ENCODE measurements at regions not wholly inside any gene's neighbourhood (a gene's known extent, or its start where the extent isn't known, plus 50 kb on each side); places are given as distances from the start of the nearest gene placed in this dataset.

GRCh38 chr5:42930934-42931333 lies 109.2 kb downstream of the ANXA2R start:
- Mint-ChIP-seq H3K27ac (no peak overlapping the region), H3K4me3 (no peak overlapping the region)

GRCh38 chr5:42929871-42930270 lies 110.2 kb downstream of the ANXA2R start:
- no peak overlapping the region for H3K4me3 Mint-ChIP-seq
- no peaks in the 10 kb centered on the region for H3K4me1 Mint-ChIP-seq (ENCODE audit: low read depth)
- no peak overlapping the region for H3K27ac Mint-ChIP-seq
- H3K9me3 Mint-ChIP-seq: peaks cover 12% of the 10 kb centered on the region
- H3K27me3 Mint-ChIP-seq (ENCODE audit: low read depth): peaks cover 27% of the 10 kb centered on the region
- H3K36me3 Mint-ChIP-seq (ENCODE audit: low read depth): peaks cover 2% of the 10 kb centered on the region

More at GRCh38 chr5:42930934-42931333, 109.2 kb downstream of the ANXA2R start:
- peaks cover 31% of the 10 kb centered on the region for H3K27me3 Mint-ChIP-seq (ENCODE audit: low read depth)
- peaks cover 2% of the 10 kb centered on the region for H3K36me3 Mint-ChIP-seq (ENCODE audit: low read depth)
- H3K9me3 Mint-ChIP-seq: peaks cover 12% of the 10 kb centered on the region
- H3K4me1 Mint-ChIP-seq (ENCODE audit: low read depth): no peaks in the 10 kb centered on the region

GRCh38 chr5:42927730-42928129 lies 112.4 kb downstream of the ANXA2R start:
- no peaks in the 10 kb centered on the region for H3K4me1 Mint-ChIP-seq (ENCODE audit: low read depth)
- peaks cover 6% of the 10 kb centered on the region for H3K9me3 Mint-ChIP-seq
- H3K4me3 Mint-ChIP-seq: no peak overlapping the region
- H3K36me3 Mint-ChIP-seq (ENCODE audit: low read depth): no peaks in the 10 kb centered on the region
- H3K27me3 Mint-ChIP-seq (ENCODE audit: low read depth): peaks cover 12% of the 10 kb centered on the region
- H3K27ac Mint-ChIP-seq: no peak overlapping the region

- peaks cover 7% of the 10 kb centered on the region for H3K27me3 Mint-ChIP-seq (ENCODE audit: low read depth)
- no peak overlapping the region for H3K27ac Mint-ChIP-seq
- H3K4me1 Mint-ChIP-seq (ENCODE audit: low read depth): no peaks in the 10 kb centered on the region
- no peaks in the 10 kb centered on the region for H3K36me3 Mint-ChIP-seq (ENCODE audit: low read depth)
- no peak overlapping the region for H3K4me3 Mint-ChIP-seq
- no peaks in the 10 kb centered on the region for H3K9me3 Mint-ChIP-seq
Observed at GRCh38 chr5:42924686-42925085, 113.0 kb upstream of the SELENOP start.

- no peaks in the 10 kb centered on the region for H3K4me1 Mint-ChIP-seq (ENCODE audit: low read depth)
- no peak overlapping the region for H3K4me3 Mint-ChIP-seq
- H3K27me3 Mint-ChIP-seq (ENCODE audit: low read depth): peaks cover 7% of the 10 kb centered on the region
- H3K9me3 Mint-ChIP-seq: no peaks in the 10 kb centered on the region
- H3K27ac Mint-ChIP-seq: no peak overlapping the region
- no peaks in the 10 kb centered on the region for H3K36me3 Mint-ChIP-seq (ENCODE audit: low read depth)
Observed at GRCh38 chr5:42924226-42924625, 112.5 kb upstream of the SELENOP start.

GRCh38 chr5:42923710-42924109 lies 112.0 kb upstream of the SELENOP start:
- H3K4me3 Mint-ChIP-seq: no peak overlapping the region
- H3K9me3 Mint-ChIP-seq: no peaks in the 10 kb centered on the region
- H3K27me3 Mint-ChIP-seq (ENCODE audit: low read depth): peaks cover 7% of the 10 kb centered on the region
- H3K4me1 Mint-ChIP-seq (ENCODE audit: low read depth): no peaks in the 10 kb centered on the region
- H3K36me3 Mint-ChIP-seq (ENCODE audit: low read depth): no peaks in the 10 kb centered on the region
- no peak overlapping the region for H3K27ac Mint-ChIP-seq

- no peaks in the 10 kb centered on the region for H3K9me3 Mint-ChIP-seq
- no peaks in the 10 kb centered on the region for H3K4me1 Mint-ChIP-seq (ENCODE audit: low read depth)
- peaks cover 7% of the 10 kb centered on the region for H3K27me3 Mint-ChIP-seq (ENCODE audit: low read depth)
- H3K4me3 Mint-ChIP-seq: no peak overlapping the region
- no peak overlapping the region for H3K27ac Mint-ChIP-seq
- H3K36me3 Mint-ChIP-seq (ENCODE audit: low read depth): no peaks in the 10 kb centered on the region
Observed at GRCh38 chr5:42919600-42919999, 107.9 kb upstream of the SELENOP start.

GRCh38 chr5:42915306-42915866 lies 103.7 kb upstream of the SELENOP start:
- Mint-ChIP-seq H3K36me3 (ENCODE audit: low read depth) (no peaks in the 10 kb centered on the region), H3K27me3 (ENCODE audit: low read depth) (no peaks in the 10 kb centered on the region), H3K27ac (no peak overlapping the region), H3K9me3 (no peaks in the 10 kb centered on the region), H3K4me1 (ENCODE audit: low read depth) (no peaks in the 10 kb centered on the region), H3K4me3 (no peak overlapping the region)

- no peaks in the 10 kb centered on the region for H3K36me3 Mint-ChIP-seq (ENCODE audit: low read depth)
- no peak overlapping the region for H3K4me3 Mint-ChIP-seq
- H3K27me3 Mint-ChIP-seq (ENCODE audit: low read depth): peaks cover 11% of the 10 kb centered on the region
- no peak overlapping the region for H3K27ac Mint-ChIP-seq
- no peaks in the 10 kb centered on the region for H3K9me3 Mint-ChIP-seq
- H3K4me1 Mint-ChIP-seq (ENCODE audit: low read depth): peaks cover 13% of the 10 kb centered on the region
Observed at GRCh38 chr5:42912184-42912798, 100.6 kb upstream of the SELENOP start.

GRCh38 chr5:42908509-42909488 lies 97.1 kb upstream of the SELENOP start:
- peaks cover 13% of the 10 kb centered on the region for H3K4me1 Mint-ChIP-seq (ENCODE audit: low read depth)
- no peaks in the 10 kb centered on the region for H3K36me3 Mint-ChIP-seq (ENCODE audit: low read depth)
- peak overlapping the region; percentile 67 for H3K27ac Mint-ChIP-seq
- peaks cover 35% of the 10 kb centered on the region for H3K27me3 Mint-ChIP-seq (ENCODE audit: low read depth)
- H3K4me3 Mint-ChIP-seq: peak overlapping the region; percentile 90
- no peaks in the 10 kb centered on the region for H3K9me3 Mint-ChIP-seq

GRCh38 chr5:42908086-42908485 lies 96.4 kb upstream of the SELENOP start:
- no peak overlapping the region for H3K27ac Mint-ChIP-seq
- peak overlapping the region; percentile 90 for H3K4me3 Mint-ChIP-seq
- peaks cover 13% of the 10 kb centered on the region for H3K4me1 Mint-ChIP-seq (ENCODE audit: low read depth)
- peaks cover 36% of the 10 kb centered on the region for H3K27me3 Mint-ChIP-seq (ENCODE audit: low read depth)
- H3K36me3 Mint-ChIP-seq (ENCODE audit: low read depth): no peaks in the 10 kb centered on the region
- H3K9me3 Mint-ChIP-seq: no peaks in the 10 kb centered on the region

GRCh38 chr5:42905827-42906226 lies 94.1 kb upstream of the SELENOP start:
- Mint-ChIP-seq H3K4me3 (no peak overlapping the region), H3K27me3 (ENCODE audit: low read depth) (peaks cover 39% of the 10 kb centered on the region), H3K4me1 (ENCODE audit: low read depth) (peaks cover 13% of the 10 kb centered on the region), H3K27ac (no peak overlapping the region), H3K36me3 (ENCODE audit: low read depth) (no peaks in the 10 kb centered on the region), H3K9me3 (no peaks in the 10 kb centered on the region)

GRCh38 chr5:42900734-42901133 lies 89.0 kb upstream of the SELENOP start:
- Mint-ChIP-seq H3K9me3 (no peaks in the 10 kb centered on the region), H3K27ac (no peak overlapping the region), H3K27me3 (ENCODE audit: low read depth) (peaks cover 30% of the 10 kb centered on the region), H3K4me3 (no peak overlapping the region), H3K36me3 (ENCODE audit: low read depth) (no peaks in the 10 kb centered on the region), H3K4me1 (ENCODE audit: low read depth) (no peaks in the 10 kb centered on the region)

- no peak overlapping the region for H3K27ac Mint-ChIP-seq
- no peaks in the 10 kb centered on the region for H3K36me3 Mint-ChIP-seq (ENCODE audit: low read depth)
- H3K4me3 Mint-ChIP-seq: no peak overlapping the region
- no peaks in the 10 kb centered on the region for H3K9me3 Mint-ChIP-seq
- H3K27me3 Mint-ChIP-seq (ENCODE audit: low read depth): peaks cover 25% of the 10 kb centered on the region
- no peaks in the 10 kb centered on the region for H3K4me1 Mint-ChIP-seq (ENCODE audit: low read depth)
Observed at GRCh38 chr5:42898760-42899159, 87.1 kb upstream of the SELENOP start.

- H3K36me3 Mint-ChIP-seq (ENCODE audit: low read depth): no peaks in the 10 kb centered on the region
Observed at GRCh38 chr5:42896523-42896922, 84.8 kb upstream of the SELENOP start.

More at GRCh38 chr5:42896523-42896922, 84.8 kb upstream of the SELENOP start:
- H3K27me3 Mint-ChIP-seq (ENCODE audit: low read depth): peaks cover 21% of the 10 kb centered on the region
- no peak overlapping the region for H3K4me3 Mint-ChIP-seq
- no peaks in the 10 kb centered on the region for H3K9me3 Mint-ChIP-seq
- no peak overlapping the region for H3K27ac Mint-ChIP-seq
- no peaks in the 10 kb centered on the region for H3K4me1 Mint-ChIP-seq (ENCODE audit: low read depth)
